DMS53 treated with DMSO at 0.1 percent for 48 hours (cell line): ENCODE measurements at regions not wholly inside any gene's neighbourhood (a gene's known extent, or its start where the extent isn't known, plus 50 kb on each side); places are given as distances from the start of the nearest gene placed in this dataset.

Source experiments
- DNase-seq: peaks from one replicate; lab custom pipeline; 2025; ENCODE audit not compliant: unreplicated experiment; lab: John Stamatoyannopoulos, UW

DNA sequence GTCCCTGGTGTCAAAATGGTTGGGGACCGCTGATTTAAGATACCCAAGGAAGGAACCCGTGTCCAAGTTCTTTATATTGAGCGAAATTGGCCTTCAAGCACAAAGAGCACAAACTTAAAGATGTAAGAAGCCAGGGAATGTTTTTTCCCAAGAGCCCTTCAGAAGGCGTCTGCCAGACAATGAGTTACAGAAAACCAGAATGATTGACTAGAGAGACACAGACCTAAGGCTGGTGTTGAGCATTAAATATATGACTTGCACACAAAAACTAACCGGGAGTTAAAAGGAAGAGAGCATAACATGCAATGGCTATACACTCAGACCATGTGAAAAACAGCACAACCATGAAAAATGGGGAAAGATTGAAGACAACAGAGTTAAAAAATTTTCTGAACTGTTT is 157.5 kb upstream of the FAM9B start:
- no peak for DNase-seq

DNA sequence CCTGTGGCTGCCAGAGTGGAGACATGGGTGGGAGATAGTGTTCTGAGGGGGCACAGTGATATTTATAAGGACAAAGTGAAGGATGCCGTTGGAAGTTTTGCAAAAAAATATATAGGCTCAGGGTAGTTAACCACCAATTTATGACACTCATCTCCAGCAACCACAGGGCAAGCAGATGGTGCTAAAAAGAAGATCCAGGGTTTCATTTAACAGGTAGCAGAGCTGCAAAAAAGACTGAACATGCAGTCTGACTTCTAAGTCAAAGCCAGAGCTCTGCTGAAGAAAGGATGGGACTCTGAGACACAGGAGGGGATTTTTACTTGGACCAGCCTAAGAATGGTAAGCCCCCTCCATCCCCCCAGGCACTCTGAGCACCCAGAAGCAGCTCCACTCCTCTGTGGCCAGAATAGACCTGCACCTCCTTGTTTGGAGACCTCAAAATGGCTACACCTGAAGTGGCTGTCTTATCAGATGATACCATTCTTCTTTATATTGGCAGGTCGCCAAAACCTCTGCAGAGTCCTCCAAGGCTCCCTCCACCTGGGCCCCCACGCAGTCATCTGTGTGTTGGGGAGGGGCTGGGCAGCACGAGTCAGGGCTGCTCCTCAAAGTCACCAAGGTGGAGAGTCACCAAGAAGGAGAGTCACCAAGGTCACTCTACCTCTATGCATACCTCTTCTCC is 161.4 kb upstream of the FAM9B start:
- no peak for DNase-seq

DNA sequence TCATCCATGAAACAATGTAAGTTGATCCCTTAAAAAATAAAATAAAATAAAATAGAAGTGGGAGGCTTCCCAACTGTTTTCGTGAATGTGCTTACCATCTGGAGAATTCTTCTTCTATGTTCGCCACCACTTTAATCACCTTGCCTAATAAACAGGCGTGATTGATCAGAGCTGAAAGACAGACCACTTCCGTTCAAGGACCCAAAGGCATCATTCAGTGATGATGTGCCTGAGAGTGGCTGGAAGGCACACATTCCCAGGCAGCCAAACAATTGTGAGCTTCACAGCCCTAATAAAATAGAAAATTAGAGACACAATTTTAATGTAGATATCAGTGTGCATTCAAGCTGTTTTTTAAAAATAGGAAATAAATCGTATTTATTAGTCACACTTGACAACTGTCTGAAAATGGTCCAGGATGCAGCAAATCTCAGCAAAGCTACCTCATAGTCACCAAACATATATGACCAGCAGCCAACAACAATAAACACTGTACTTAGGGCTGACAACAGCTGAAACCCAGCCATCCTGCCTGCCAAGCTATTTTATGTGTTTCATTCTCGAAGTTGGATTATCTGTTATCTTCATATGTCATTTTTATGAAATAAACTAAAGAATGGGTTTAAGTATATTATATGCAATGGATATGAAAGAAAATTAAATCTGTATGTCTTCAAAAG is 163.2 kb upstream of the FAM9B start:
- no peak for DNase-seq

DNA sequence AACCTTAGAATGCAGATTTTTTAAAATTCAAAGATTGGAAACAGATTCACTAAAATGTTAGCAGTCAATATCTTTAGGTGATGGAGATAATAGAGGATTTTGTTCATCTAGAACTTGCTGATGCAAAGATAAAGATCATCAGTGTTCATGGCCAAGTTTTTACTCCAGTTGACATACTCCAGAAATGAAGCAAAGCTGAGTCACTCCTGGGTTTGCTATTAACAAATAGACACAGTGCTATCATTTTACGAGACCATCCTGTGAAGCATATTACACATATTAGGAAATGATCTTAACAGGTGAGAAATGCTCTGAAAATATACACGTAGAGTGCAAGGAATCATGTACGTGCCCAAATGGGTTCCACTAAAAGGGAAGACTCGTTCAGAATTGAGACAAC is 170.6 kb upstream of the FAM9B start:
- no peak for DNase-seq

DNA sequence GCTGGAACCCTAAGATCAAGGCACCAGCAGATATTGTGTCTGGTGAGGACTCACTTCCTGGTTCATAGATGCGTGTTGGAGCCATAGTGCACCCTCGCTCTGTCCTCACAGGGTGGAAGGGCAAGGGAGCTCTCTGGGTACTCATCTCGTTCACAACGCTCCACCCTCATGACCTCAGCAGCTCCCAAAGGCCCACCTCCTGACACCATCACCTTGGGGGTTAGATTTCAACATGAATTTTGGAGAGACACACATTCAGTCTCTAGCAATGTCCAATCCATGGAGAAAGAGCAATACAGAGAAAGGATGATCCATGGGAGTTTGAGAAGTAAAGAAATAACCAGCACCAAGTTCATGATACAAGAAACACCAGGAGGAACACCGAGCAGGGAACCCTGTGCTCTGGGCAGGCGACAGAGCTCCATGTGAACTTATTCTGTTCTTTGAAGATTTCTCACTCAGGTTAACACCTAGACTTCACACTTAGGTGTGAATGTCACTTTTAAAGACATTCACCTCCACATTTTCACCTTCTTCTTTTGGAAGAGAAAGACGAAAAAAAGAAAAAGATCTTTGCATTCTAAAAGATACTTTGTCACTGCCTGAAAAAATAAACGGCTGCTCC is 171.8 kb upstream of the FAM9B start:
- no peak for DNase-seq

DNA sequence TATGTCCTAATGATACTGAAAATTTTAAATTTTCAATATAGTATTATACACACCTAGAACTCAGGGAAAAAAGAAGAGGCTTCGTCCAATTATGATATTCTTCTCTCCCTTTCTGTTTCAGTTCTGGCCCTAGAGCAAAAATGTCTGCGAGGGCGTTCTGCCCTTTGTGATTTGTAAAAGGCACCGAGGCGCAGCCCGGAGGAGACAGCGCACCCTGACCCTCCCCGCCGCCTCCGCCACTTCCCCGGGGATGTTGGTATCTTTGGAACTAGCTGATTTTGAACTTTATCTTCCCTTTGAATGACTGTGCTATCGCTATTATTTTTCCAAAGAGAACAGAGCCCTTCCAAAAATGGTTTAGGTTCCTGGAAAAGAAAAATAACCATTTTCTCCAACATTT is 173.2 kb upstream of the FAM9B start:
- DNase-seq = no peak

DNA sequence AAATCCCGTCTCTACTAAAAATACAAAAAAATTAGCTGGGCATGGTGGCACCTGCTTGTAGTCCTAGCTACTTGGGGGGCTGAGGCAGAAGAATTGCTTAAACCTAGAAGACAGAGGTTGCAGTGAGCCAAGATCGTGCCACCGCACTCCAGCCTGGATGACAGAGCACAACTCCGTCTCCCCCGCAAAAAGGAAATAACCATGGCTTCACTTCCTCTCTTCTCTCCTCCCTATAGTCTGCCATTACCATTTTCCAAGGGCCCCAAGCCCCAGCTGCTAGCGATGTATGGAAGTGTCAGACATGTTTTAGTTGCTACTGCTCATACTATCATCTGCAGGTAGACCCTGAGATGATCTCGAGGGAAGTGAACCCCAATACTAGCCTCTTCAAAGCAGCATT is 177.3 kb upstream of the FAM9B start:
- DNase-seq = no peak

DNA sequence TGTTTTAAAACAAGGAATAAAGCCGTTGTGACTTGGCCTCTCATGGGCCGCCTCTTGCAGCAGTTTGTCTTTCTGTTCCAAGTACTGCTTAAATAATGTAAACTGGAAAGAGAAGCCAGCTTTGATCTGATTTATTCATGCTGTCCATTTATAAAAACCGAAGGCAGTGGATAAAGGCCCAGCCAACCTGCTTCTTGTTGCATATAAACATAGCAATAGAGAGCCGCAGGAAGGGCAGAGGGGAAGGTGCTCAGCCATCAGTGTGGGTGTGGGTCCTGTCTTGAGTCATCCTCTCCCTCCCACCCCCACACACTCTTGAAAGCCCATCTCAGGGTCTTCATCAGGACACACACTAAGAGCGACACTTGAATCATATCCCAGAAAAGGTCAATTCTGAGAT is 187.9 kb upstream of the FAM9B start:
- no peak for DNase-seq

DNA sequence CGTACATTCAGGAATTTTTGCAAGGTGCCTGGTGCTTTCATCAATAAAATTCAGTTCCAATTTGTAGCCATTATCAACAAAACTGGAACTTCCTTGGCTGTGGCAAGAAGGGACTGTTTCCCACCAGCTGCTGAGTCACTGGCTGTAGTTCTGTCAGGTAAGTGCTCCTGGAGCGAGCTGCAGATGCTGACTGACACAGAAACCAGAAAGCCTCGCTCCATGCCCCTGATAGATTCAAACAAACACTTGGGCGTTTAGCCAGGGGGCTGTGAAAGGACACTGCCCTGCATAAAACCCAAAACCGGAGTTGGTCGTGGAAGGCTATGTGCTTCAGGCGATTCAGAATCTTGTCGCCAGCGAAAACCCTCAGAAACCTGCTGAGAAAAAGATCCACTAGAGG is 188.4 kb upstream of the FAM9B start:
- no peak for DNase-seq

DNA sequence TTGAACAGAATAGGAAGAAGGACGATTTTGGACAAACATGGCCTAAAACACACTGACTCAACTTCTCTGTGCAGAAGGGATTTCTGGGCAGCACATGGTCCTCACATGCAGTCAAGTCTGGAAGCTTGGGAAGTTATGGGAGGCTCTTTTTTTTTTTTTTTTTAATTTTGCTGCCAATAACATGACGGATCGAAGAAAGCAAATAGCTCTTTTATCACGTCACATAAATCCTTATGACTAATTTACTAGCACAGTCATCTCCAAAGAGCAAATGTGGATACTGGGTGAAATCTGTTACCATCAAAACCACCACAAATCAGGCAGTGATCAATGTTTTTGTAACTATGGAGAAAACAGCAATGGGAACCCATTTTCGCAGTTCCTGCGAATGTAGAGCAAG is 193.3 kb upstream of the FAM9B start:
- DNase-seq = no peak

DNA sequence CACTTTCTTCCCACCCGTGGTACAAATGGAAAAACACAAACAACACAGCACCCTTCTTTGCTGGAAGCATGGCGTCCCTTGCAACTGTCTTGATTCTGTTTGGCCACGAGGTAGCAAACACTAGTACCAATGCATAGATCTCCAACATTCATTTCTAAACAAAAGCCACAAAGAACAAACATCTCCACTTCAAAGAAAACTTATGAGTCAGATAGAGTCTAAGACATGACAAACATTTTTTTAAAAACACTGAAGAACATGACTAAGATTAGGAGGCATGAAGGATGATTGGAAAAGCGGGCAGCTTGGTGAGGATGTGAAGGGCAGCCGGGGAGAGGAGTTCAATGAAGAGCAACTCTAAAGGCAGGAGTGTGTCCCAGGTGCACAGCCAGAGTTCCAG is 197.6 kb upstream of the FAM9B start:
- DNase-seq = no peak

DNA sequence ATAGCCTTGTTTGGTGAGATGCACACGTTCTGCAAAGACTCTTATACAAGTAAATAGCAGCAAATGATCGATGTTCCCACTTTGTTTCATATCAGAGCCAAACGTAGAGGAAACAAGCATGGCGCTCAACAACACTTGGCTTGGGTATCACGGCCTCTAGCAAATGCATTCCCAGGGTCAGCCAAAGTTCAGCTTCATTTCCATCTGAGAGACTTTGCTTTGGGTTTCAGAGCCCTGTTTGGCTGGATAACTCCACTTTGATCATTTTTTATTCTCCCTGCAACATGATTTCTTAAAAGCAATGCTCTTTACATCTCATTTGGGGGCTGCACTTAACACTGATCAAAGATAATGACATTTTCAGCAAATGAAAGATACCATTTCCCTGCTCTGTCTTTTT is 199.2 kb upstream of the FAM9B start:
- DNase-seq = no peak

DNA sequence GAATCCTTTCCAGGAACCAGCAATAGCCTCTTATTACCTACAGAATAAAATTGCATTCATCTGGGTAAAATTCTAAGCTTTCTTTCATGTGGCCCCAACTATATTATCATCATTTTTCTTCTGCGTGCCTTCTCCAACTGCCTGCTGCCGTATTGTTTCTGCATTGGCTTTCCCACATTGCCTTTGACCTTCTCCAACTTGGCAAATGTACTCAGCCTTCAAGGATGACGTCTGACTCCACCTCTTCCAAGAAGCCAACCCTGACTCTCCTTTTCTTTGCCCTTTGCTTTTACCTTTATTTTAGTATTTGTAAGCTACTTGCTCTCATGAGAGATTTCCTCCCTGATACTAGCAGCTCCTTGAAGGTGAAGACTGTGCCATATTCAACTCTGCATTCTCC is 200.4 kb upstream of the FAM9B start:
- DNase-seq = no peak

DNA sequence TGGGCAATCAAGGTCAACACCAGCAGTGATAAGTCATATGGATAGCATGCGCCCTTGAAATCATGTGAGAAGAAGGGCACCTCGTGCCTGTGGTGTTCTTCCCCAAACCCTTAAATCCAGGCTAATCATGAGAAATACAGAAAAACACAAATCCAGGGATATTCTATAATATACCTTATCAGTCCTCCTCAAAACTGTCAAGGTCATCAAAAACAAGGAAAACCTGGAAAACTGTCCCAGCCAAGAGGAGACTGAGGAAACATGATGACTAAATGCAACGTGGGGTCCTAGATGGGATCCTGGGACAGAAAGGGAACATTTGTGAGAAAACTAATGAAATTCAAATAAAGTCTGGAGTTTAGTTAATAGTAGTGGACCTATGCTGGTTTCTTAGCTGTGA is 201.8 kb upstream of the FAM9B start:
- no peak for DNase-seq

DNA sequence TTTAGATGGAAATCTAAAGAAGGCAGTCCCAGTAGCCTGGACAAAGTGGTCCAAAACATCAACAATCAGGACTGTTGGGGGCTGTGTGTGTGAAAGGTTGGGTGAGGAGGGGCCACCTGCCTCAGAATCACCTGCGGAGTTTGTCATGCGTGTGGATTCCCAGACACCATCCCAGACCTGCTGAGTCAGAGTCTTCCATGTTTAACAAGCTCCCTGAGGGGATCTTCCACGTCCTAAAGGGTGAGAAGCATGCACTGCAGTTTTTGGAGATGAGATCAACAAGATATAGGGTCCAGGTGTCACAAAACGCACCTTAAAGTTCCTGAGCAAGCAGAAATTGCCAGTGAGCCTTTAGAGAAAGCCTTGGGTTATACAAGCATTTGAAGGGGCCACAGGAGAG is 207.0 kb upstream of the FAM9B start:
- no peak for DNase-seq

DNA sequence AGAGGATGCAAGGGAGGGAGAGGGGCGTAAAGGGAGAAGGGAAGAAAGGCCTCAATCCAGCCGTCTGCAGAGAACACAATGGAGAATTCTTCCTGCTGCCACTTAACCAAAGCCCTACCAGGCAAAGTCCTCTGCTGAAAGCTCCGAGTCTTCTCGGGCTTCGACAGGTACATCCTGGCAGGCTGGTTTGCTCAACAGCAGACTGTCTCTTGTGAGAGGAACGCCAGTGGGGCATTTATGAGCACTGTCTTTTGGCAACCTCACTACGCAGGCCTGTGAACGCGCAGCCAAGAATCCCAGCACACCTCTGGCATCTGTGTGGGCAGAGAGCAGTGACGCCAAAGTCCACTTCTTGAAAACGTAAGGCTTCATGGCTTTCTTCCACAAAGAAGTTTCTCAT is 207.5 kb upstream of the FAM9B start:
- DNase-seq = no peak

DNA sequence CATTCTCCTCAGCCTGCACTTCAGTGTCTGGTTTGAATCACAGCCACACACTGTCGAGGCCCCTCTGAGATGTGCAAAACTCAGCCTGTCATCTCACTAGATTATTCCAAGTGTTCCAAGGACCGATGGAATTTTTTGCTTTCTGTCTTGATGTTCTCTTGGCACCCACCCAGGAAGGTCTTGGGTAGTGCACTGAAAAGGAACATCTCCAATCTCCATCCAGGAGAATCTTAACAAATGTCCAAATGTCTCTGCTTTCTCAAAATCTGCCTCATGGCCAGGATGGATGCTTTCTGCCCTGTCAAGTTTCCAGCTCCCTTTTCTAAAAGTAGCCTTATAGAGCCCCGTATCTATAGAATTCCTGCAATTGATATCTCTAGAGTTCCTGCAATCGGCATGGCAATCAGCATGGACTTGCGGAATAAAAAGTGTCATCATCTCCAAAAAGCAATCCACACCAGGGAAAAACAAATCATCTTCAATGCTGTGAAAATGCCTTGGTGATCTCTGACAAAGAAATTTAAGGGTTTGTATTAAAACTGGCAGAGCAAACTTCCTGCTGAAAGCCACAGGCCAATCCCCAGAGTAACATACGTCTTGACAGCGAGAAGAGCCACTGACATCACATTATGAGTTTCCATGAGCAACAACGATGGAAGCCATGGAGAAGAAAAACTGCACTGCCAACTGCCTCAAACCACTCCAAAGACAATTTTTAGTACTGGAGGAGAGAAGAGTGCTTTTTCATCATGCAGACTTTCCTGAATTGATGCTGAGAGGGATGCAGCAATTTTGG is 215.3 kb upstream of the FAM9B start:
- no peak for DNase-seq

DNA sequence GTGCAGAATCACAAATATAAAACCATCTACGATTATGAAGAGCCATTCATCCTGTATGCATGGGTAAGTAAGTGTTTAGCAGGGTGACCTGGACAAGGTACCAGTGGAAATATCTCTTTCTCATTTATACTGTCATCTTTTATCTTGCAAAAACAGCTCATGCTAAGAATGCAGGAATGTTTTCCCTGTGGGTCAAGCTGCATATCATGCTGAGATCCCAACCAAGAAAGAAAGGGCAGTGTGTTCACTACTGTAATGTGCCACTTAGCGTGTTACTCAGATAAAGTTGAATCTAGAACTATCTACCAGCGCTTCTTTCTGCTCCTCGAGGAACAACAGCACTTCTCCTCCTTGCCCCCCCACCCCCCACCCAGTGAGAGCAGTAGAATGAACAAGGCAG is 212.7 kb upstream of the TBL1X start:
- no peak for DNase-seq

DNA sequence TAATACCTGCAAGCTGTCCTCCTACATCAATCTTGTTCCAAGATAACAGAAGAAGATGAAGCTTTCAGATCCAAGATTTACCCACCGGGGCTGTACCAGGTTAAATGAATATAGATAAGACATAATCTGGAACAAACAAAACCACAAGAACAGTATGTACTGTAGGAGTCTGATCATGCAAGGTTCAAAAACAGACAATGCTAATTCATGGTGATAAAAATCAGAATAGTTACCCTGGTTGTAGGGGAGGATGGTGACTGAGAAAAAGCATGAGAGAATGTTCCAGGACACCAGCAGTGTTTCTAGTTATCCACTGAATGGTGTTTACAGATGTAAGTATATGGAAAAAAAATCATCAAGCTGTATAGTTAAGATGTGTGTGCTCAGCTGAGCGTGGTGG is 211.6 kb upstream of the TBL1X start:
- no peak for DNase-seq

DNA sequence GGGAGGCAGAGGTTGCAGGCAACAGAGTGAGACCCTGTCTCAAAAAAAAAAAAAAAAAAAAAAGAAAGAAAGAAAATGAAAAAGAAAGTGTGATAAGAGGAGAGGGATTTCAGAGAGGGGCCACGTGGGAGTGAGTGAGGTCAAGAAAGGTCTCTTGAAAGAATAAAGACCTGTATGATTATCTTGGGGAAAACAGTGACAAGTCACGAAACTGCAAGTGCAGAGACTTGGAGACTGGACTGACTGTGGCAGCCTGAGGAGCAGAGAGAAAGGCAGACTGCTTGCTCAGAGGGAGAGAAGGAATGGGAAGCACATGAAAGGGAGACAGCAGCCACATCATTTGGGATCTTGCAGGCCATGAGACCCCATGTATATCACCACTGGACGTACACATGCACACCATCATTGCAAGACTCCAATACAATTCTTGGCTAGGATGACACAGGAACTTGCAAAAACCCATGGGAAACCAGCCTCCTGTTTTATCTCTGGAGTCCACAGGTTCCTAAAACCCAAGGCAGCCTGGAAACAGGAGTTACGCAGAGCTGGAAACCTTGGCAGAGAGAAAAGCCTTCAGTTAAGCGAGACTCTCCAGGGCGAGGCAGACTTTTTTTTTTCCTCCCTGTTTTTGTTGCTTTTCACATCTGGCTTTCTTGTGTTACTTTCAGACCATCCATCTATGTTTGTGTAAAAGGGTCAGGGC is 207.0 kb upstream of the TBL1X start:
- DNase-seq = no peak

DNA sequence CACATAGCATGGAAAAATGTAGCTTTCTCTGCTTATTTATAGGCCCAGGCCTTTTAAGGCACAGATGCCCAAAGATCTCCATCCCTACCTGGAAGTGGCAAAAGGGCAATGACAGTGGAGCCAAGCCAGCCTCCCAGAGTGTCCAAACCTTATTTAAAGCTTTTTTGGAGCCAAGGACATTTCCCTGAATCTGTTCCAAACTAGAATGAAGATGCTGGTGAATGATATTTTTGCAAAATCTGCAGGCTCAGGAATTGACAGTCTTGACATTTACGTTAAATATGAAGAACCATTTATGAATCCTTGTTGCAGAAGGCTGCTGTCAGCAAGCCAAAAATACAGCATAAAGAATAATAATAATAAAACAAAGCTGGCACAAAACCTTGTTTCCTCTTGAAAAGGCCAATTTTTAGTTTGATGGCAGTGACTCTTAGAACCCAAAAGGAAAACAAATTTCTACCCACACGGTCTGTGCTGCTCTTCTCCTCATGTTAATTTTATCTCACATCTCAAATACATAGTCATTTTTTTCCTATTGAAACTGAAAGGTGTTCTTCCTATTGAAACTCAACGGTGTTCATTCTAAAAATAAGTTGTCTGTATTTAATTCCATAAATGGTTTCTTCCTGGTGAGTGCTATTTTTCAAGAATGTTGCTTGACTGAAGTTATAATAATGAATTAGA is 206.3 kb upstream of the TBL1X start:
- DNase-seq = no peak
